Hepatocyte (in vitro differentiated cells): ENCODE measurements at regions not wholly inside any gene's neighbourhood (a gene's known extent, or its start where the extent isn't known, plus 50 kb on each side); places are given as distances from the start of the nearest gene placed in this dataset.
"Not testable (repeated sequence)": the region's sequence is repeated elsewhere in the genome, so short reads cannot be mapped to it uniquely, and the experiment has no call there.

Experiments
- CTCF ChIP-seq: fragments of 200-600 bp; sonication (generic); IDR thresholded peaks from 2 replicates; pipeline ENCODE4 v1.5.1; 2016; ENCODE audit warnings: antibody characterized with exemption, mild to moderate bottlenecking; ENCODE audit not compliant: poor library complexity
- EZH2 ChIP-seq: fragments of 200-600 bp; sonication (generic); IDR thresholded peaks from 2 replicates; pipeline ENCODE4 v1.6.1; 2016; ENCODE audit warnings: antibody characterized with exemption, mild to moderate bottlenecking, borderline replicate concordance

GRCh38 chr14:106253995-106254394 lies 727.6 kb downstream of the TMEM121 start:
- not testable (repeated sequence) for TF ChIP-seq CTCF, EZH2
